GM12878 (cell line): ENCODE measurements at regions not wholly inside any gene's neighbourhood (a gene's known extent, or its start where the extent isn't known, plus 50 kb on each side); places are given as distances from the start of the nearest gene placed in this dataset.

ENCODE experiments used
- ATAC-seq: fragments of 200-7000 bp; cut with Tn5 transposase; 3 replicates; pipeline ENCODE4 v1.9.1; 2020; ENCODE audit warnings: mild to moderate bottlenecking, moderate library complexity
- BruUV-seq: library from RNA; stranded (reverse); fragments of 400-500 nt; replicated peaks from 2 replicates; lab custom pipeline; 2021; lab: Mats Ljungman, UMichigan
- CTCF ChIA-PET: fragments of 300-600 bp; sonication (Branson Sonifier 250); formaldehyde crosslinking; extraction: SDS; loops from one replicate; lab custom pipeline; 2021; ENCODE audit warnings: inconsistent platforms; lab: Yijun Ruan, JAX
- POLR2A ChIA-PET: fragments of 350-600 bp; formaldehyde crosslinking; extraction: SDS; loops from one replicate; lab custom pipeline; 2021; ENCODE audit warnings: inconsistent platforms; lab: Charles Lee
- RAD21 ChIA-PET: fragments of 300-600 bp; sonication (Branson Sonifier 250); formaldehyde crosslinking; loops from one replicate; lab custom pipeline; 2023; ENCODE audit warnings: antibody characterized with exemption; ENCODE audit not compliant: unreplicated experiment; lab: Charles Lee
- SMC1A ChIA-PET: fragments of 300-600 bp; sonication (Branson Sonifier 250); formaldehyde crosslinking; loops from one replicate; lab custom pipeline; 2023; ENCODE audit not compliant: unreplicated experiment, uncharacterized antibody; lab: Charles Lee
- DNase-seq: peaks from one replicate; pipeline ENCODE4 v3.0.0-alpha.2; 2011; ENCODE audit warnings: low read depth, low spot score
- FAIRE-seq: peaks from 3 replicates; lab custom pipeline; 2011; peaks lifted over from hg19 to GRCh38; lab: Jason Lieb, UNC
- H2AFZ ChIP-seq: 2 replicates; pipeline ENCODE4 v1.6.0; 2011; ENCODE audit warnings: low read depth, low read length, control low read depth; ENCODE audit not compliant: control insufficient read depth
- H3K27ac ChIP-seq: 2 replicates; pipeline ENCODE4 v1.5.1; 2011; ENCODE audit warnings: control low read depth; ENCODE audit not compliant: control insufficient read depth, insufficient read depth
- H3K27me3 ChIP-seq, 2 experiments: replicated peaks in 1 of 2; 2 replicates each; pipeline versions ENCODE4 v1.6.0 to v1.6.1; 2011; ENCODE audit warnings: low read length in 1 of 2; ENCODE audit not compliant: control insufficient read depth in 2 of 2, insufficient read depth in 2 of 2
- H3K36me3 ChIP-seq, 2 experiments: 2 replicates each; pipeline ENCODE4 v1.5.1; 2011; ENCODE audit warnings: low read length in 1 of 2; ENCODE audit not compliant: control insufficient read depth in 2 of 2, insufficient read depth in 2 of 2
- H3K4me1 ChIP-seq: 2 replicates; pipeline ENCODE4 v1.6.1; 2011; ENCODE audit warnings: mild to moderate bottlenecking, low read length, moderate library complexity, mixed read lengths; ENCODE audit not compliant: control insufficient read depth, insufficient read depth
- H3K4me2 ChIP-seq: 2 replicates; pipeline ENCODE4 v1.6.0; 2011; ENCODE audit warnings: control low read depth; ENCODE audit not compliant: control insufficient read depth, insufficient read depth
- H3K4me3 ChIP-seq: fragments of 200-600 bp; sonication (generic); 2 replicates; pipeline ENCODE4 v1.5.1; 2016
- H3K79me2 ChIP-seq: 2 replicates; pipeline ENCODE4 v1.6.0; 2011; ENCODE audit warnings: low read length; ENCODE audit not compliant: control insufficient read depth, insufficient read depth
- H3K9ac ChIP-seq: 2 replicates; pipeline ENCODE4 v1.8.0; 2011; ENCODE audit warnings: low read length, control low read depth, mixed read lengths; ENCODE audit not compliant: control insufficient read depth, insufficient read depth
- H3K9me3 ChIP-seq: replicated peaks from 3 replicates; pipeline ENCODE4 v1.5.1; 2011; ENCODE audit warnings: mild to moderate bottlenecking, low read length; ENCODE audit not compliant: control insufficient read depth, insufficient read depth
- H4K20me1 ChIP-seq: 2 replicates; pipeline ENCODE4 v1.6.0; 2011; ENCODE audit not compliant: control insufficient read depth, insufficient read depth
- CBFB ChIP-seq: IDR thresholded peaks from 2 replicates; pipeline ENCODE4 v1.6.1; 2016; ENCODE audit warnings: antibody characterized with exemption, low read depth
- CHD2 ChIP-seq: IDR thresholded peaks from 2 replicates; pipeline ENCODE4 v1.6.1; 2011; ENCODE audit warnings: low read depth, low read length, improper control_type of control experiment, borderline replicate concordance
- CREB1 ChIP-seq: IDR thresholded peaks from 2 replicates; pipeline ENCODE4 v1.6.1; 2012; ENCODE audit warnings: low read depth, mild to moderate bottlenecking, inconsistent platforms
- EP300 ChIP-seq, 2 experiments: fragments of 150-350 bp in 1 of 2; IDR thresholded peaks; 2 replicates each; pipeline ENCODE4 v1.6.1; 2011 to 2012; ENCODE audit warnings: low read depth in 2 of 2, low read length in 2 of 2, borderline replicate concordance in 1 of 2, improper control_type of control experiment in 1 of 2, inconsistent platforms in 1 of 2; ENCODE audit not compliant: control insufficient read depth in 1 of 2
- NFIC ChIP-seq: IDR thresholded peaks from 2 replicates; pipeline ENCODE4 v1.6.1; 2012; ENCODE audit warnings: low read depth, mild to moderate bottlenecking, inconsistent platforms, low read length, moderate library complexity
- NFXL1 ChIP-seq: fragments of 450-650 bp; IDR thresholded peaks from 2 replicates; pipeline ENCODE4 v1.6.1; 2017; ENCODE audit warnings: antibody characterized with exemption, mild to moderate bottlenecking, borderline replicate concordance
- RELA ChIP-seq: fragments of 450-650 bp; IDR thresholded peaks from 2 replicates; pipeline ENCODE4 v1.8.0; 2014; ENCODE audit warnings: borderline replicate concordance; ENCODE audit not compliant: partially characterized antibody
- SMARCA5 ChIP-seq: fragments of 450-650 bp; IDR thresholded peaks from 2 replicates; pipeline ENCODE4 v1.6.1; 2017; ENCODE audit warnings: mild to moderate bottlenecking
- TCF7 ChIP-seq: IDR thresholded peaks from 2 replicates; pipeline ENCODE4 v1.6.1; 2014; ENCODE audit warnings: antibody characterized with exemption, borderline replicate concordance
- WGBS: methylation state at CpG from one replicate; pipeline ENCODE4 v1.1.6; 2016; ENCODE audit warnings: low lambda C conversion rate; ENCODE audit not compliant: insufficient replicate concordance, insufficient coverage; ENCODE audit errors: missing lambda C conversion rate; 5-methylcytosine and 5-hydroxymethylcytosine counted together
- in situ Hi-C: fragments of 300-500 bp; cut with MboI; formaldehyde crosslinking; loops from 9 replicates; pipeline ENCODE4 v1.14.3; 2018; ENCODE audit warnings: mixed read lengths
- intact Hi-C: fragments of 100-400 bp; cut with micrococcal nuclease; formaldehyde crosslinking; loops from one replicate; pipeline ENCODE4 v1.14.2; 2022; ENCODE audit not compliant: unreplicated experiment

DNA sequence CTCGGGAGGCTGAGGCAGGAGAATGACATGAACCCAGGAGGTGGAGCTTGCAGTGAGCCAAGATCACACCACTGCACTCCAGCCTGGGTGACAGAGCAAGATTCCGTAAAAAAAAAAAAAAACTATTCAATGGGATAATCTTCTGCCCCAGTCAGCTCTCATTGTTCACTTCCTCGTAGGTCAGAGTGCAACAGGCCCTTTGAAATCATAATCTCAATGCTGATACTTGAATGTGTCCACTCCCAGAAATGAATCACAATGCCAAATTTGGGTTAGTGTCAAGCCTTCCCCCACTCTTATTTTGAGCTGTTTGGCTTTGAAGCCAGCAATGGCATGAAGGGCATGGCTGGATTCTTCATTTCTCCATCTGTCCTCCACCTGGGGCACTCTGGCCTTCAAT lies 610.3 kb upstream of the KLF4 start:
- 28% methylated on average over 3 of the region's 3 CpGs for WGBS
- Histone ChIP-seq H3K9ac (no peak overlapping the region), H3K27me3 (no peaks in the 10 kb centered on the region; a peak in 1 of 4 replicates), H4K20me1 (no peaks in the 10 kb centered on the region), H3K4me3 (no peak overlapping the region), H3K27ac (no peak overlapping the region), H3K36me3 (no peaks in the 10 kb centered on the region), H3K79me2 (no peaks in the 10 kb centered on the region), H2AFZ (no peak overlapping the region), H3K9me3 (no peaks in the 10 kb centered on the region), H3K4me2 (no peak overlapping the region), H3K4me1 (no peaks in the 10 kb centered on the region)
- DNase-seq (no peak), ATAC-seq (no peak), FAIRE-seq (no peak)
- ChIA-PET SMC1A (no interaction called here), POLR2A (no interaction called here), RAD21 (no interaction called here), CTCF (no interaction called here)
- in situ Hi-C loops (no loop called here), intact Hi-C loops (no loop called here)
- BruUV-seq, result no TSS peak
- TF ChIP-seq CBFB, result no peak
- no peak for TF ChIP-seq RELA
- TF ChIP-seq CHD2, result no peak
- TF ChIP-seq SMARCA5, result no peak
- no peak for TF ChIP-seq CREB1
- no peak for TF ChIP-seq NFXL1
- no peak for TF ChIP-seq TCF7
- TF ChIP-seq NFIC, result no peak

DNA sequence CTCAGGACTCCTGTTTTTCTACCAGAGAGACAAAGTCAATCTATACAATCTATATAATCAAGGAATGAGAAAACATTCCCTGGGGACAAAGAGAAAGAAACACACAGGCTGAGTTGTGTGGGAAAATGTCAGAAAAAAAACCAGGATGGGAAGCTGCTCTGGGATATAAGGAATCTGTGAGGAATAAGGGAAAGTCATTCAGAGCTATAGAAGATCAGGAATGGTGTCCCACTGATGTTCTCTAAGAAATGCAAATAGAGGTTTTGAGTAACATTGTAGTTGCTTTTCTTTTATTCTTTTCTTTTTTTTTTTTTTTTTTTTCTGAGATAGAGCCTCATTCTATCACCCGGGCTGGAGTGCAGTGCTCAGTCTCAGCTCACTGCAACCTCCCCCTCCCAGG lies 605.9 kb upstream of the KLF4 start:
- RAD21 ChIA-PET, result no interaction called here
- Histone ChIP-seq H2AFZ (no peak overlapping the region), H3K4me3 (no peak overlapping the region), H3K9me3 (no peaks in the 10 kb centered on the region), H3K36me3 (no peaks in the 10 kb centered on the region), H3K4me1 (no peaks in the 10 kb centered on the region), H3K79me2 (no peaks in the 10 kb centered on the region), H3K27me3 (no peaks in the 10 kb centered on the region; a peak in 1 of 4 replicates), H3K27ac (no peak overlapping the region), H3K4me2 (no peak overlapping the region), H3K9ac (no peak overlapping the region), H4K20me1 (no peaks in the 10 kb centered on the region)
- no peak for DNase-seq
- no TSS peak for BruUV-seq
- CTCF ChIA-PET, result no interaction called here
- no peak for FAIRE-seq
- in situ Hi-C loops (no loop called here), intact Hi-C loops (no loop called here)
- WGBS, result no CpG with 5 or more reads among the region's 1 CpG
- POLR2A ChIA-PET, result no interaction called here
- no peak for TF ChIP-seq EP300 (IDR thresholded peaks at IDR 0.05; ENCODE audit: borderline replicate concordance in 1 of 2, control insufficient read depth in 1 of 2, low read depth in 2 of 2, low read length in 2 of 2)
- SMC1A ChIA-PET, result no interaction called here
- ATAC-seq, result no peak
